Liver (tissue), 8 donors: ENCODE measurements at regions not wholly inside any gene's neighbourhood (a gene's known extent, or its start where the extent isn't known, plus 50 kb on each side); places are given as distances from the start of the nearest gene placed in this dataset.

Source experiments
- DNase-seq: peaks from one replicate; pipeline ENCODE4 v3.0.0-alpha.2; 2017; ENCODE audit warnings: low spot score
- H3K27ac ChIP-seq, 2 donors: one replicate each; pipeline ENCODE4 v1.7.0; 2013; ENCODE audit warnings: inconsistent platforms in 2 of 2, low read length in 2 of 2, control low read depth in 1 of 2, low read depth in 1 of 2, mild to moderate bottlenecking in 1 of 2
- H3K27me3 ChIP-seq, 4 donors: one replicate each; pipeline versions ENCODE4 v1.6.1 to v1.7.0; 2013; ENCODE audit warnings: low read length in 3 of 4, inconsistent platforms in 1 of 4, mild to moderate bottlenecking in 1 of 4, moderate library complexity in 1 of 4; ENCODE audit not compliant: control insufficient read depth in 4 of 4, insufficient read depth in 4 of 4
- H3K36me3 ChIP-seq, 4 donors: one replicate each; pipeline versions ENCODE4 v1.6.1 to v1.7.0; 2013; ENCODE audit warnings: low read length in 3 of 4, mild to moderate bottlenecking in 3 of 4, low read depth in 1 of 4, moderate library complexity in 1 of 4; ENCODE audit not compliant: control insufficient read depth in 4 of 4, insufficient read depth in 3 of 4
- H3K4me1 ChIP-seq, 4 donors: one replicate each; pipeline versions ENCODE4 v1.6.1 to v1.7.0; 2013; ENCODE audit warnings: low read length in 3 of 4, mild to moderate bottlenecking in 3 of 4, moderate library complexity in 1 of 4; ENCODE audit not compliant: control insufficient read depth in 4 of 4, insufficient read depth in 4 of 4
- H3K4me3 ChIP-seq, 3 donors: one replicate each; pipeline versions ENCODE4 v1.6.1 to v1.7.0; 2013; ENCODE audit warnings: low read length in 3 of 3, control low read depth in 1 of 3, low read depth in 1 of 3, mild to moderate bottlenecking in 1 of 3
- H3K9ac ChIP-seq, 2 donors: one replicate each; pipeline ENCODE4 v1.7.0; 2013; ENCODE audit warnings: low read length in 2 of 2, mild to moderate bottlenecking in 2 of 2, moderate library complexity in 2 of 2, control low read depth in 1 of 2, low read depth in 1 of 2
- H3K9me3 ChIP-seq, 4 donors: one replicate each; pipeline versions ENCODE4 v1.6.1 to v1.7.0; 2013; ENCODE audit warnings: low read length in 3 of 4; ENCODE audit not compliant: control insufficient read depth in 4 of 4
- FOXA2 ChIP-seq: IDR thresholded peaks from 2 replicates; pipeline ENCODE4 v1.6.1; 2016; ENCODE audit warnings: antibody characterized with exemption
- HNF4A ChIP-seq, 2 donors: conservative IDR thresholded peaks; 2 replicates each; pipeline ENCODE4 v1.6.1; 2016; ENCODE audit warnings: antibody characterized with exemption in 2 of 2, mild to moderate bottlenecking in 2 of 2
- HNF4G ChIP-seq: IDR thresholded peaks from 2 replicates; pipeline ENCODE4 v1.6.1; 2016; ENCODE audit warnings: antibody characterized with exemption
- NR2F2 ChIP-seq: IDR thresholded peaks from 2 replicates; pipeline ENCODE4 v1.6.1; 2016; ENCODE audit warnings: antibody characterized with exemption
- RAD21 ChIP-seq, 2 donors: IDR thresholded peaks; 2 replicates each; pipeline ENCODE4 v1.6.1; 2016; ENCODE audit warnings: antibody characterized with exemption in 2 of 2, mild to moderate bottlenecking in 2 of 2
- RXRA ChIP-seq, 2 donors: IDR thresholded peaks; 2 replicates each; pipeline ENCODE4 v1.6.1; 2017 to 2018; ENCODE audit warnings: antibody characterized with exemption in 2 of 2, mild to moderate bottlenecking in 1 of 2
- SP1 ChIP-seq: IDR thresholded peaks from 2 replicates; pipeline ENCODE4 v1.6.1; 2018; ENCODE audit warnings: antibody characterized with exemption, mild to moderate bottlenecking
- TAF1 ChIP-seq: conservative IDR thresholded peaks from 2 replicates; pipeline ENCODE4 v1.6.1; 2016; ENCODE audit warnings: antibody characterized with exemption, mild to moderate bottlenecking
- YY1 ChIP-seq: IDR thresholded peaks from 2 replicates; pipeline ENCODE4 v1.6.1; 2016; ENCODE audit warnings: antibody characterized with exemption, mild to moderate bottlenecking
- WGBS: extraction: QIAGEN DNeasy Blood & Tissue Kit; methylation state at CpG from one replicate; pipeline ENCODE4 v1.1.7; 2013; 5-methylcytosine and 5-hydroxymethylcytosine counted together
- TF ChIP-seq, protein P1 (sequence below): fragments of 150-350 bp; IDR thresholded peaks from 2 replicates; pipeline ENCODE4 v1.5.1; 2017; ENCODE audit warnings: improper control_type of control experiment, low read depth, low read length; ENCODE audit not compliant: missing input control
- TF ChIP-seq, protein P2 (sequence below): IDR thresholded peaks from 2 replicates; pipeline ENCODE4 v1.6.1; 2016; ENCODE audit warnings: antibody characterized with exemption
- TF ChIP-seq, protein P3 (sequence below): IDR thresholded peaks from 2 replicates; pipeline ENCODE4 v1.6.1; 2016; ENCODE audit warnings: antibody characterized with exemption, mild to moderate bottlenecking
- TF ChIP-seq, protein P4 (sequence below): IDR thresholded peaks from 2 replicates; pipeline ENCODE4 v1.6.1; 2016; ENCODE audit warnings: antibody characterized with exemption
- TF ChIP-seq, protein P5 (sequence below): IDR thresholded peaks from 2 replicates; pipeline ENCODE4 v1.6.1; 2016; ENCODE audit warnings: antibody characterized with exemption
- donor health status: healthy.
- donor health status: healthy.
- donor health status: healthy.
- donor health status: healthy.
- donor health status: healthy.

DNA sequence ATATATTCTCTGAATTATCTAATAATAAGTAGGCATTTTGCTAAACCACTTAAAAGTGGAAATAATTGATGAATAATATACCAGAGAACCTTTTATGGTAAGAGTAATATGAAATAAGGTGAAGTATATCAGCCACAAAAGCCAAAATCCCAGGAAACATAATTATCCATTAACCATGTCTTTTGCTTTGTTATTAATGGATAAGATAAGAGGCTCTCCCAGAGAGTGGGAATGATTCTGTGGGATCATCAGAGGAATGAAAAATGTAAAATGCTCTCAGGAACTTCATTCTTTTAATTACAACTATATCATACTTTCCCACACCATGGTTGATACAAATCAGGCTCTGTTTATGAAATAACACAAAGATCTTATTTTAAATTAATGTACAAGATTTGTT lies 391.7 kb upstream of the FZD8 start:
- Histone ChIP-seq H3K36me3 (no peaks in the 10 kb centered on the region), H3K27me3 (no peaks in the 10 kb centered on the region), H3K9ac (no peak overlapping the region), H3K9me3 (peaks cover 0 to 1% (median 0%) of the 10 kb centered on the region in 4 donors), H3K27ac (no peak overlapping the region), H3K4me1 (no peaks in the 10 kb centered on the region), H3K4me3 (no peak overlapping the region)
- no peak for DNase-seq
- TF ChIP-seq, protein P1, sequence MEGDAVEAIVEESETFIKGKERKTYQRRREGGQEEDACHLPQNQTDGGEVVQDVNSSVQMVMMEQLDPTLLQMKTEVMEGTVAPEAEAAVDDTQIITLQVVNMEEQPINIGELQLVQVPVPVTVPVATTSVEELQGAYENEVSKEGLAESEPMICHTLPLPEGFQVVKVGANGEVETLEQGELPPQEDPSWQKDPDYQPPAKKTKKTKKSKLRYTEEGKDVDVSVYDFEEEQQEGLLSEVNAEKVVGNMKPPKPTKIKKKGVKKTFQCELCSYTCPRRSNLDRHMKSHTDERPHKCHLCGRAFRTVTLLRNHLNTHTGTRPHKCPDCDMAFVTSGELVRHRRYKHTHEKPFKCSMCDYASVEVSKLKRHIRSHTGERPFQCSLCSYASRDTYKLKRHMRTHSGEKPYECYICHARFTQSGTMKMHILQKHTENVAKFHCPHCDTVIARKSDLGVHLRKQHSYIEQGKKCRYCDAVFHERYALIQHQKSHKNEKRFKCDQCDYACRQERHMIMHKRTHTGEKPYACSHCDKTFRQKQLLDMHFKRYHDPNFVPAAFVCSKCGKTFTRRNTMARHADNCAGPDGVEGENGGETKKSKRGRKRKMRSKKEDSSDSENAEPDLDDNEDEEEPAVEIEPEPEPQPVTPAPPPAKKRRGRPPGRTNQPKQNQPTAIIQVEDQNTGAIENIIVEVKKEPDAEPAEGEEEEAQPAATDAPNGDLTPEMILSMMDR, result no peak
- TF ChIP-seq FOXA2 (no peak), NR2F2 (no peak), RAD21 (IDR thresholded peaks at IDR 0.05) (no peak), HNF4G (no peak), YY1 (no peak), HNF4A (conservative IDR thresholded peaks at IDR 0.05) (no peak), SP1 (no peak), TAF1 (no peak), RXRA (IDR thresholded peaks at IDR 0.05) (no peak)
- TF ChIP-seq, protein P2, sequence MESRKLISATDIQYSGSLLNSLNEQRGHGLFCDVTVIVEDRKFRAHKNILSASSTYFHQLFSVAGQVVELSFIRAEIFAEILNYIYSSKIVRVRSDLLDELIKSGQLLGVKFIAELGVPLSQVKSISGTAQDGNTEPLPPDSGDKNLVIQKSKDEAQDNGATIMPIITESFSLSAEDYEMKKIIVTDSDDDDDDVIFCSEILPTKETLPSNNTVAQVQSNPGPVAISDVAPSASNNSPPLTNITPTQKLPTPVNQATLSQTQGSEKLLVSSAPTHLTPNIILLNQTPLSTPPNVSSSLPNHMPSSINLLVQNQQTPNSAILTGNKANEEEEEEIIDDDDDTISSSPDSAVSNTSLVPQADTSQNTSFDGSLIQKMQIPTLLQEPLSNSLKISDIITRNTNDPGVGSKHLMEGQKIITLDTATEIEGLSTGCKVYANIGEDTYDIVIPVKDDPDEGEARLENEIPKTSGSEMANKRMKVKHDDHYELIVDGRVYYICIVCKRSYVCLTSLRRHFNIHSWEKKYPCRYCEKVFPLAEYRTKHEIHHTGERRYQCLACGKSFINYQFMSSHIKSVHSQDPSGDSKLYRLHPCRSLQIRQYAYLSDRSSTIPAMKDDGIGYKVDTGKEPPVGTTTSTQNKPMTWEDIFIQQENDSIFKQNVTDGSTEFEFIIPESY, result no peak
- TF ChIP-seq, protein P3, sequence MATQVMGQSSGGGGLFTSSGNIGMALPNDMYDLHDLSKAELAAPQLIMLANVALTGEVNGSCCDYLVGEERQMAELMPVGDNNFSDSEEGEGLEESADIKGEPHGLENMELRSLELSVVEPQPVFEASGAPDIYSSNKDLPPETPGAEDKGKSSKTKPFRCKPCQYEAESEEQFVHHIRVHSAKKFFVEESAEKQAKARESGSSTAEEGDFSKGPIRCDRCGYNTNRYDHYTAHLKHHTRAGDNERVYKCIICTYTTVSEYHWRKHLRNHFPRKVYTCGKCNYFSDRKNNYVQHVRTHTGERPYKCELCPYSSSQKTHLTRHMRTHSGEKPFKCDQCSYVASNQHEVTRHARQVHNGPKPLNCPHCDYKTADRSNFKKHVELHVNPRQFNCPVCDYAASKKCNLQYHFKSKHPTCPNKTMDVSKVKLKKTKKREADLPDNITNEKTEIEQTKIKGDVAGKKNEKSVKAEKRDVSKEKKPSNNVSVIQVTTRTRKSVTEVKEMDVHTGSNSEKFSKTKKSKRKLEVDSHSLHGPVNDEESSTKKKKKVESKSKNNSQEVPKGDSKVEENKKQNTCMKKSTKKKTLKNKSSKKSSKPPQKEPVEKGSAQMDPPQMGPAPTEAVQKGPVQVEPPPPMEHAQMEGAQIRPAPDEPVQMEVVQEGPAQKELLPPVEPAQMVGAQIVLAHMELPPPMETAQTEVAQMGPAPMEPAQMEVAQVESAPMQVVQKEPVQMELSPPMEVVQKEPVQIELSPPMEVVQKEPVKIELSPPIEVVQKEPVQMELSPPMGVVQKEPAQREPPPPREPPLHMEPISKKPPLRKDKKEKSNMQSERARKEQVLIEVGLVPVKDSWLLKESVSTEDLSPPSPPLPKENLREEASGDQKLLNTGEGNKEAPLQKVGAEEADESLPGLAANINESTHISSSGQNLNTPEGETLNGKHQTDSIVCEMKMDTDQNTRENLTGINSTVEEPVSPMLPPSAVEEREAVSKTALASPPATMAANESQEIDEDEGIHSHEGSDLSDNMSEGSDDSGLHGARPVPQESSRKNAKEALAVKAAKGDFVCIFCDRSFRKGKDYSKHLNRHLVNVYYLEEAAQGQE, result no peak
- TF ChIP-seq, protein P4, sequence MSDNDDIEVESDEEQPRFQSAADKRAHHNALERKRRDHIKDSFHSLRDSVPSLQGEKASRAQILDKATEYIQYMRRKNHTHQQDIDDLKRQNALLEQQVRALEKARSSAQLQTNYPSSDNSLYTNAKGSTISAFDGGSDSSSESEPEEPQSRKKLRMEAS, result no peak
- TF ChIP-seq, protein P5, sequence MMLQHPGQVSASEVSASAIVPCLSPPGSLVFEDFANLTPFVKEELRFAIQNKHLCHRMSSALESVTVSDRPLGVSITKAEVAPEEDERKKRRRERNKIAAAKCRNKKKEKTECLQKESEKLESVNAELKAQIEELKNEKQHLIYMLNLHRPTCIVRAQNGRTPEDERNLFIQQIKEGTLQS, result no peak

DNA sequence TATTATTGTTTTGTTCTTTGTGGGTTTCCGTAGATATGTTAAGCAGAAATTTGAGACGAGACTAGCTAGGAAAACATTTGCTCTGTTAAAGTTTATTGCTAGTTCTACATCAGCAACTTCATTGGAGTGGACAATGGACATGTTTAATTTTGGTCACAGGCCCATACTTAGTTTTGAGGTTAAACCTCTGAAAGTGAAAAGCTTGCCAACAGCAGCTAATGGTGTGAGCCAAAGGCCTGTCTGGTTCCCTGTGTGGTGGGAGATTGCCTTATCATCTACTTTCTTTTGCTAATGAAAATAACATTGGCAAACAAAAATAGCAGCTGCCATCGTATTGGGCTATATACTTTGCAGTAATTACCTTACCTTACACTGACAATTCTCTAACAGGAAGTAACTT lies 388.4 kb upstream of the FZD8 start:
- H3K9me3 ChIP-seq, result peaks cover 0 to 1% (median 0%) of the 10 kb centered on the region in 4 donors
- H3K4me1 ChIP-seq, result no peaks in the 10 kb centered on the region
- DNase-seq, result no peak
- no peak overlapping the region for H3K9ac ChIP-seq
- no peak overlapping the region for H3K27ac ChIP-seq
- H3K4me3 ChIP-seq, result no peak overlapping the region
- WGBS, result 74% methylated on average over 3 of the region's 3 CpGs
- no peaks in the 10 kb centered on the region for H3K36me3 ChIP-seq
- no peaks in the 10 kb centered on the region for H3K27me3 ChIP-seq
- TF ChIP-seq FOXA2, result no peak
- TF ChIP-seq, protein P4, result no peak
